HepG2 (cell line): ENCODE measurements at regions not wholly inside any gene's neighbourhood (a gene's known extent, or its start where the extent isn't known, plus 50 kb on each side); places are given as distances from the start of the nearest gene placed in this dataset.

Source experiments
- ATAC-seq: fragments of 200-7000 bp; cut with Tn5 transposase; 3 replicates; pipeline ENCODE4 v1.9.1; 2020; ENCODE audit warnings: mild to moderate bottlenecking, moderate library complexity
- BruUV-seq: library from RNA; stranded (reverse); fragments of 400-500 nt; replicated peaks from 2 replicates; lab custom pipeline; 2021; lab: Mats Ljungman, UMichigan
- CTCF ChIA-PET: fragments of 300-600 bp; formaldehyde crosslinking; extraction: SDS; loops from one replicate; lab custom pipeline; 2021; ENCODE audit warnings: low total read pairs, inconsistent platforms, low intra/inter-chr PET ratio; lab: Yijun Ruan, JAX
- POLR2A ChIA-PET: fragments of 350-600 bp; sonication (Branson Sonifier 250); formaldehyde crosslinking; loops from one replicate; lab custom pipeline; 2020; ENCODE audit warnings: antibody characterized with exemption, inconsistent platforms; lab: Yijun Ruan, JAX
- DNase-seq: peaks from one replicate; pipeline ENCODE4 v3.0.0-alpha.2; 2015; ENCODE audit warnings: low spot score
- FAIRE-seq: peaks from 3 replicates; lab custom pipeline; 2011; peaks lifted over from hg19 to GRCh38; lab: Jason Lieb, UNC
- H2AFZ ChIP-seq: one replicate; pipeline ENCODE4 v1.6.1; 2011; ENCODE audit warnings: low read length, inconsistent platforms
- H3K27ac ChIP-seq: fragments of 300-600 bp; 3 replicates; pipeline ENCODE4 v1.8.0; 2011; ENCODE audit warnings: mixed run types, mild to moderate bottlenecking, mixed read lengths, low read length, inconsistent platforms; ENCODE audit not compliant: insufficient read depth; ENCODE audit errors: extremely low read length
- H3K27me3 ChIP-seq, 2 experiments: fragments of 200-600 bp in 1 of 2; 2 replicates in 1 of 2; 3 replicates in 1 of 2; pipeline versions ENCODE4 v1.6.0 to v1.8.0; 2011; ENCODE audit warnings: low read length in 2 of 2, mild to moderate bottlenecking in 2 of 2, moderate library complexity in 2 of 2, inconsistent platforms in 1 of 2; ENCODE audit not compliant: insufficient read depth in 2 of 2, control insufficient read depth in 1 of 2
- H3K36me3 ChIP-seq, 2 experiments: fragments of 200-600 bp in 1 of 2; replicated peaks in 1 of 2; 2 replicates in 1 of 2; 3 replicates in 1 of 2; pipeline versions ENCODE4 v1.5.1 to v1.8.0; 2011; ENCODE audit warnings: low read length in 2 of 2, inconsistent platforms in 1 of 2; ENCODE audit not compliant: insufficient read depth in 2 of 2, control insufficient read depth in 1 of 2
- H3K4me1 ChIP-seq: 2 replicates; pipeline ENCODE4 v1.5.1; 2012; ENCODE audit warnings: low read length, inconsistent platforms; ENCODE audit not compliant: insufficient read depth
- H3K4me2 ChIP-seq: 2 replicates; pipeline ENCODE4 v1.6.0; 2011; ENCODE audit warnings: low read depth, low read length, inconsistent platforms
- H3K4me3 ChIP-seq, 3 experiments: fragments of 200-600 bp in 1 of 3; sonication (generic), shearing (Covaris generic) in 1 of 3; replicated peaks in 1 of 3; 2 replicates each; pipeline ENCODE4 v1.5.1; 2011 to 2016; ENCODE audit warnings: low read length in 3 of 3, inconsistent platforms in 2 of 3, low read depth in 2 of 3, mild to moderate bottlenecking in 2 of 3, control low read depth in 1 of 3, mixed read lengths in 1 of 3; ENCODE audit not compliant: insufficient read depth in 1 of 3
- H3K79me2 ChIP-seq: one replicate; pipeline ENCODE4 v1.6.1; 2011; ENCODE audit warnings: low read length, inconsistent platforms; ENCODE audit not compliant: insufficient read depth
- H3K9ac ChIP-seq: 2 replicates; pipeline ENCODE4 v1.6.0; 2011; ENCODE audit warnings: mild to moderate bottlenecking, low read depth, low read length, inconsistent platforms; ENCODE audit not compliant: insufficient read depth
- H3K9me3 ChIP-seq: 2 replicates; pipeline ENCODE4 v1.5.1; 2012; ENCODE audit warnings: mild to moderate bottlenecking, low read length
- H4K20me1 ChIP-seq: 2 replicates; pipeline ENCODE4 v1.6.0; 2011; ENCODE audit warnings: inconsistent platforms, mild to moderate bottlenecking, low read length, moderate library complexity; ENCODE audit not compliant: insufficient read depth
- CSRNP1 ChIP-seq: sonication (generic); formaldehyde crosslinking; IDR thresholded peaks from 2 replicates; pipeline ENCODE4 v1.8.1; 2023; ENCODE audit warnings: mild to moderate bottlenecking, missing genetic modification reagents
- LRRFIP1 ChIP-seq: sonication (generic); formaldehyde crosslinking; conservative IDR thresholded peaks from 2 replicates; pipeline ENCODE4 v1.4.0; 2020; ENCODE audit warnings: missing genetic modification reagents
- NBN ChIP-seq: fragments of 450-650 bp; conservative IDR thresholded peaks from 2 replicates; pipeline ENCODE4 v1.6.1; 2017
- RARA ChIP-seq: IDR thresholded peaks from 2 replicates; pipeline ENCODE4 v1.6.1; 2016; ENCODE audit warnings: missing genetic modification reagents, missing compliant biosample characterization
- WIZ ChIP-seq: sonication (generic); formaldehyde crosslinking; IDR thresholded peaks from 2 replicates; pipeline ENCODE4 v1.5.1; 2020; ENCODE audit warnings: mild to moderate bottlenecking, missing genetic modification reagents
- ZNF24 ChIP-seq: fragments of 450-650 bp; IDR thresholded peaks from 2 replicates; pipeline ENCODE4 v1.6.1; 2017; ENCODE audit warnings: antibody characterized with exemption, mild to moderate bottlenecking
- ZNF333 ChIP-seq: sonication (generic); formaldehyde crosslinking; IDR thresholded peaks from 2 replicates; pipeline ENCODE4 v1.4.0; 2020; ENCODE audit warnings: mild to moderate bottlenecking, missing genetic modification reagents, borderline replicate concordance
- ZNF879 ChIP-seq: sonication (generic); formaldehyde crosslinking; IDR thresholded peaks from 2 replicates; pipeline ENCODE4 v1.8.1; 2023; ENCODE audit warnings: missing genetic modification reagents
- WGBS: methylation state at CpG from one replicate; pipeline ENCODE4 v1.1.6; 2017; ENCODE audit warnings: low lambda C conversion rate; 5-methylcytosine and 5-hydroxymethylcytosine counted together
- in situ Hi-C: cut with HindIII; loops from 2 replicates; pipeline ENCODE4 v1.10.0; 2017; ENCODE audit warnings: low pct_unique_long_range_greater_than_20kb; ENCODE audit not compliant: extremely low pct_ligation_motif_present
- intact Hi-C: fragments of 100-400 bp; cut with micrococcal nuclease; formaldehyde crosslinking; loops from one replicate; pipeline ENCODE4 v1.10.0; 2022; ENCODE audit not compliant: unreplicated experiment

GRCh38 chr9:1748407-1748806 is 266.7 kb upstream of the SMARCA2 start:
- Histone ChIP-seq H3K9ac (no peak overlapping the region), H3K9me3 (no peaks in the 10 kb centered on the region), H3K79me2 (no peaks in the 10 kb centered on the region), H3K27me3 (no peaks in the 10 kb centered on the region), H3K4me1 (no peaks in the 10 kb centered on the region), H2AFZ (no peak overlapping the region), H4K20me1 (no peaks in the 10 kb centered on the region), H3K27ac (no peak overlapping the region), H3K4me2 (no peak overlapping the region), H3K4me3 (no peak overlapping the region), H3K36me3 (no peaks in the 10 kb centered on the region)
- in situ Hi-C loops = no loop called here
- no peak for ATAC-seq
- TF ChIP-seq ZNF879 (CRISPR knock-in tag) (no peak), WIZ (no peak), ZNF24 (no peak), CSRNP1 (no peak), LRRFIP1 (CRISPR knock-in tag) (no peak), NBN (no peak), RARA (CRISPR knock-in tag) (no peak), ZNF333 (CRISPR knock-in tag) (no peak)
- ChIA-PET POLR2A (no interaction called here), CTCF (no interaction called here)
- DNase-seq = no peak
- FAIRE-seq = no peak
- 0% methylated on average over 1 of the region's 1 CpG for WGBS
- intact Hi-C loops = no loop called here
- no TSS peak for BruUV-seq
